HG03521 (cell line): ENCODE measurements at regions not wholly inside any gene's neighbourhood (a gene's known extent, or its start where the extent isn't known, plus 50 kb on each side); places are given as distances from the start of the nearest gene placed in this dataset.
"Not testable (repeated sequence)": the region's sequence is repeated elsewhere in the genome, so short reads cannot be mapped to it uniquely, and the experiment has no call there.

ENCODE experiments used
- ATAC-seq: cut with Tn5 transposase; IDR thresholded peaks from one replicate; pipeline ENCODE4 v1.9.1; 2021; ENCODE audit warnings: mild to moderate bottlenecking, moderate library complexity; ENCODE audit not compliant: unreplicated experiment

- no peak for ATAC-seq
These were observed 1389.3 kb downstream of the CDY2B start for GRCh38 chrY:16490706-16491105.

DNA sequence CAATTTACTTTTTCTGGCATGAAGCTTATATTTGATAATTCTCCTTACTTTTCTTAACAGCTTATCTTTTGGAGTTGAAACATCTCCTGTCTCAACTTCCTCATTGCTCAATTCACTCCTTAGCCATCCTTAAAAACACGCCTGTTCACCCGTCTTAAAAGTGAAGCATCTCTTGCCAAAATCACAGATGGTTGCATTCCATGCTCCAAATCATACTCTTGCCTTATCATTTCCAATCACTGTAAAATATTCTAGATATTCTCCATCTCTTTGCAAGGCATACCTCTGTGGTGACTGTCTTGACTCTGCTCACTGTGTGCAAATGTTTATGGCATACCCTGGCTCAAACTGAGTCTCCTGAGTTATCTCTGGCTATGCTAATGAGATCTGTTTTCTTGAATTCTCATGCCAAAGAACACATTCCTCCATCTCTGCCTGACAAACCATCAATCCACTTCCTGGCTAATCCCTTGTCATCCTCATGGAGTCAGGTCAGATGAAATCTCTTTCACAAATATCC is 1393.3 kb downstream of the CDY2B start:
- no peak for ATAC-seq

DNA sequence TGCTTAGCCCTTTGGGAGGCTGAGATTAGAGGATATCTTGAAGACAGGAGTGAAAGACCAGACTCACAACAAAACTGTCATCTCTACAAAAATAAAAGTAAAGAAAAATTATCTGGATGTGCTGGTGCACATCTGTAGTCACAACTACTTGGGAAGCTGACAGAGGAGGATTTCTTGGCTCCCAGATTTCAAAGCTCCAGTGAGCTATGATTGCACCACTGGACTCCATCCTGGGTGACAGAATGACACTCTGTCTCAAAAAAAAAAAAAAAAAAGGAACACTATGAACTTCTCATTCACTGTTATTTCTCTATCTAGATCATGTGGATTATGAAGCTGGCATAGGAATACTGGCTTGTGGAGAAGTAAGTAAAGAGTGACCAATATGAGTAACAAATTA is 1400.0 kb downstream of the CDY2B start:
- ATAC-seq, result no peak

DNA sequence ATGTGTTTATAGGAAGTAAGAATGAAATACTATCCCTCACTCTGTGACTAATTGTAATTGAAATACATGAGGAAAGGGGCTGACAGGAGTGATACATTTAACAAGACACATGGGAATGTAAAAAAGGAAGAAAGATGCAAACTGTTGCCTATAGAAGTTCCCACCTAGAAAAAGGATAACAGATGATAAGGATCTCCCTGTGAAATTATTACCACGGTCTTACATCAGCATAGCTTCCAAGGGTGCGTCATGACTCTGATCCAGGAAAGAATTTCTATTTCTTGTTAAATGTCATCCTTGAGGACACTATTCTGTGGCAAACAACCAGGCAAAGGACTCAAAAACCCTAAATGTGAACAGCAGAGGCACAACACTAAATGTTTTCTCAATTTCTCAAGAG is 1406.0 kb downstream of the CDY2B start:
- no peak for ATAC-seq

- no peak for ATAC-seq
These were observed 1425.2 kb downstream of the CDY2B start for GRCh38 chrY:16454799-16455198.

DNA sequence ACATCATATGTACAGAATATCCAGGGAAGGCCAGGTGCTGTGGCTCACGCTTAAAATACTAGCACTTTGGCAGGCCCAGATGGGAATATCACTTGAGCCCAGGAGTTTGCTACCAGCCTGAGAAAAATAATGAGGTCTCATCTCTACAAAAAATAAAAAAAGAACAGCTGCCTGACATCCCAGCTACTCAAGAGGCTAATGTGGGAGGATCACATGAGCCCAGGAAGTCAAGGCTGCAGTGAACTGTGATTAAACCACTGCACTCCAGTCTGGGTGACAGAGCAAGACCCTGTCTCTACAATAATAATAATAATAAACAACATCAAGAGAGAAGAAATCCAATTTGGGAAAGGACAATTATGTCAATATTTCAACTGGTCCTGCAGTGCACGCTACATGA is 1433.9 kb downstream of the CDY2B start:
- no peak for ATAC-seq

- not testable (repeated sequence) for ATAC-seq
These were observed 1470.7 kb downstream of the CDY2B start for GRCh38 chrY:16409206-16409923.

GRCh38 chrY:16379458-16379857 is 1500.6 kb downstream of the CDY2B start:
- not testable (repeated sequence) for ATAC-seq

DNA sequence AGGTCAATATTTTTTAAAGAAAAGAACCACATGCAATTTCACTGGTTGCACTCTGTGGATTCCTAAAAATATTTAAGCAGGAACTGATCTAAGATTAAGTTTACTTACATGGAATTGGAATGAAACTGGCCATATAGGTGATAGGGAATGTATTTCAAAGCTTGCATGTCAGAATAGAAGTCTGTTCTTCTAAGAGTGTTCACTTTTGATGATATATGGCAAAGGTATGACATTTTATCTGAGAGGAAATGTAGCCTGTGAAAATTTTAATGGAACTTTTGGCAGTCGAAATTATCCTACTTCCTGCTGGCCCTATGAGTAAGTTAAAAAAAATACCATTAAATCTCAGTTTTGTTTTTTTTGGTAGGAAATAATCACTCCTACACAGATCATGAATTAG is 1538.4 kb downstream of the CDY2B start:
- not testable (repeated sequence) for ATAC-seq

DNA sequence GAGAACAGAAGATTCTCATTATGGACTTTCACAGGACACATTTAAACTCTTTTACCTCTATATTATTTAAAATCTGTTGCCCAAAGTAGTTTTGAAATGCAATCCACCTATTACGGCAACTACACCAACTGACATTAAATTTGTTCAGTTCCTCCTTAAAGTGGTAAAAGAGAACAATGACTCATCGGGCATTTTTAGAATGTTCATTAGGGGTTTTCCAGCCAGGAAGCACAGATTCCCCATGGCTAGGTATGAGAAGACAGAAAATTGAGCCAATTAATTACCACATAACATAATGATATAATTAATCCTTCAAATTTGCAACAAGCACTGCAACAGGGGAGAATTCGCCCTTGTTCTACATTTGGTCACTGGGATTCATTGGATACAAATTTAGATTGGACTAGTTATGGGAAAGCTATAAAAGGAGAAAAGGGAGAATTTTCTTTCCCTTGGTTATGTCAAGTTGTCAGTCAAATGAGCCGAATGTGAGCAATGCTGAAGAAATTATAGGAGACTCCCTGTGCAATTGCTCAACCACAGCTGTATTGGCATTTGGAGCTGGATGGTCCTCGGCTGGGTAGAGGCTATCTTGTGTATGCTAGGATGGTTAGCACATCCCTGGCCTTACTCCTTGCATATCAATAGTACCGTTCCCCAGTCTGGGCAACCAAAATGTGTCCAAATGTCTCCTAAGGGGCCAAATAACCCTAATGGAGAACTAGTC is 1549.8 kb downstream of the CDY2B start:
- ATAC-seq, result not testable (repeated sequence)

GRCh38 chrY:16329135-16329820 is 1550.7 kb downstream of the CDY2B start:
- not testable (repeated sequence) for ATAC-seq
